PC-9 (cell line): ENCODE measurements at regions not wholly inside any gene's neighbourhood (a gene's known extent, or its start where the extent isn't known, plus 50 kb on each side); places are given as distances from the start of the nearest gene placed in this dataset.

ENCODE experiments used
- BruUV-seq: library from RNA; stranded (reverse); fragments of 400-500 nt; replicated peaks from 2 replicates; lab custom pipeline; 2021; lab: Mats Ljungman, UMichigan
- CTCF ChIA-PET: fragments of 300-600 bp; sonication (Branson Sonifier 250); formaldehyde crosslinking; loops from one replicate; lab custom pipeline; 2022; ENCODE audit warnings: antibody characterized with exemption; lab: Charles Lee
- POLR2A ChIA-PET: fragments of 300-600 bp; sonication (Branson Sonifier 250); formaldehyde crosslinking; loops from one replicate; lab custom pipeline; 2022; ENCODE audit warnings: antibody characterized with exemption; ENCODE audit not compliant: unreplicated experiment; lab: Charles Lee
- DNase-seq, 2 experiments: peaks; one replicate each; pipeline versions ENCODE4 v3.0.0 to v3.0.0-alpha.2; 2015 to 2022; ENCODE audit warnings: mixed read lengths in 1 of 2
- H2AFZ ChIP-seq: fragments of 200-600 bp; sonication (generic); 2 replicates; pipeline ENCODE4 v1.8.1; 2017; ENCODE audit warnings: antibody characterized with exemption
- H3F3A ChIP-seq: fragments of 200-600 bp; sonication (generic); 2 replicates; pipeline ENCODE4 v1.8.1; 2017; ENCODE audit warnings: antibody characterized with exemption, mild to moderate bottlenecking, low read depth; ENCODE audit not compliant: insufficient read depth
- H3K27ac ChIP-seq: fragments of 200-600 bp; sonication (generic); 2 replicates; pipeline ENCODE4 v1.6.1; 2016; ENCODE audit warnings: mixed run types
- H3K27me3 ChIP-seq: fragments of 200-600 bp; sonication (generic); 2 replicates; pipeline ENCODE4 v1.6.1; 2016; ENCODE audit warnings: low read depth, mixed run types; ENCODE audit not compliant: insufficient read depth
- H3K36me3 ChIP-seq: fragments of 200-600 bp; sonication (generic); 2 replicates; pipeline ENCODE4 v1.6.1; 2016; ENCODE audit warnings: low read depth, mixed run types
- H3K4me1 ChIP-seq: fragments of 200-600 bp; sonication (generic); replicated peaks from 2 replicates; pipeline ENCODE4 v1.6.1; 2016; ENCODE audit warnings: mixed run types; ENCODE audit not compliant: insufficient read depth
- H3K4me2 ChIP-seq: fragments of 200-600 bp; sonication (generic); 2 replicates; pipeline ENCODE4 v1.6.1; 2017; ENCODE audit warnings: mixed run types
- H3K4me3 ChIP-seq: fragments of 200-600 bp; sonication (generic); 2 replicates; pipeline ENCODE4 v1.6.1; 2016; ENCODE audit warnings: mixed run types
- H3K79me2 ChIP-seq: fragments of 200-600 bp; sonication (generic); 2 replicates; pipeline ENCODE4 v1.6.1; 2017; ENCODE audit warnings: low read depth, mixed run types
- H3K9me2 ChIP-seq: fragments of 200-600 bp; sonication (generic); 2 replicates; pipeline ENCODE4 v1.8.1; 2017; ENCODE audit warnings: mild to moderate bottlenecking; ENCODE audit not compliant: insufficient read depth
- H3K9me3 ChIP-seq: fragments of 200-600 bp; sonication (generic); 2 replicates; pipeline ENCODE4 v1.8.1; 2016; ENCODE audit warnings: low read depth; ENCODE audit not compliant: insufficient read depth
- H4K20me1 ChIP-seq: fragments of 200-600 bp; sonication (generic); 2 replicates; pipeline ENCODE4 v1.8.1; 2017; ENCODE audit not compliant: insufficient read depth
- CTCF ChIP-seq: fragments of 200-600 bp; sonication (generic); conservative IDR thresholded peaks from 2 replicates; pipeline ENCODE4 v1.6.1; 2017; ENCODE audit warnings: mixed run types, antibody characterized with exemption, mild to moderate bottlenecking, moderate library complexity
- EZH2 ChIP-seq: fragments of 200-600 bp; sonication (generic); IDR thresholded peaks from 2 replicates; pipeline ENCODE4 v1.8.0; 2017; ENCODE audit warnings: antibody characterized with exemption, low read depth
- intact Hi-C: fragments of 100-400 bp; cut with micrococcal nuclease; formaldehyde crosslinking; loops from one replicate; pipeline ENCODE4 v1.10.0; 2022; ENCODE audit not compliant: unreplicated experiment

GRCh38 chr6:101322921-101323320, 70.6 kb upstream of the GRIK2 start:
- no peak overlapping the region for H3K4me3 ChIP-seq
- TF ChIP-seq EZH2: no peak
- TF ChIP-seq CTCF: no peak
- H3K4me2 ChIP-seq: no peak overlapping the region
- no peaks in the 10 kb centered on the region for H3K79me2 ChIP-seq
- H3K27ac ChIP-seq: no peak overlapping the region
- no peaks in the 10 kb centered on the region for H3K9me2 ChIP-seq
- ChIA-PET CTCF (no interaction called here), POLR2A (no interaction called here)
- no peaks in the 10 kb centered on the region for H3K36me3 ChIP-seq
- no peaks in the 10 kb centered on the region for H3K9me3 ChIP-seq
- no peaks in the 10 kb centered on the region for H3K4me1 ChIP-seq
- H3F3A ChIP-seq: no peaks in the 10 kb centered on the region
- no peaks in the 10 kb centered on the region for H3K27me3 ChIP-seq
- no peaks in the 10 kb centered on the region for H4K20me1 ChIP-seq
- no peak overlapping the region for H2AFZ ChIP-seq
- DNase-seq: no peak
- no TSS peak for BruUV-seq
- intact Hi-C loops: no loop called here

GRCh38 chr6:101326411-101326810, 67.1 kb upstream of the GRIK2 start:
- no peak for DNase-seq
- BruUV-seq: no TSS peak
- H3K79me2 ChIP-seq: no peaks in the 10 kb centered on the region
- no peaks in the 10 kb centered on the region for H3K27me3 ChIP-seq
- intact Hi-C loops: no loop called here
- H3K4me3 ChIP-seq: no peak overlapping the region
- no peaks in the 10 kb centered on the region for H3K36me3 ChIP-seq
- no peak overlapping the region for H3K27ac ChIP-seq
- no peak overlapping the region for H3K4me2 ChIP-seq
- no peaks in the 10 kb centered on the region for H3K9me3 ChIP-seq
- no peaks in the 10 kb centered on the region for H3K4me1 ChIP-seq
- no peaks in the 10 kb centered on the region for H3K9me2 ChIP-seq
- H2AFZ ChIP-seq: no peak overlapping the region
- H3F3A ChIP-seq: no peaks in the 10 kb centered on the region; the same call in 1 of the 2 replicates
- TF ChIP-seq CTCF: no peak
- no peak for TF ChIP-seq EZH2
- CTCF ChIA-PET: no interaction called here
- H4K20me1 ChIP-seq: no peaks in the 10 kb centered on the region
- POLR2A ChIA-PET: no interaction called here

DNA sequence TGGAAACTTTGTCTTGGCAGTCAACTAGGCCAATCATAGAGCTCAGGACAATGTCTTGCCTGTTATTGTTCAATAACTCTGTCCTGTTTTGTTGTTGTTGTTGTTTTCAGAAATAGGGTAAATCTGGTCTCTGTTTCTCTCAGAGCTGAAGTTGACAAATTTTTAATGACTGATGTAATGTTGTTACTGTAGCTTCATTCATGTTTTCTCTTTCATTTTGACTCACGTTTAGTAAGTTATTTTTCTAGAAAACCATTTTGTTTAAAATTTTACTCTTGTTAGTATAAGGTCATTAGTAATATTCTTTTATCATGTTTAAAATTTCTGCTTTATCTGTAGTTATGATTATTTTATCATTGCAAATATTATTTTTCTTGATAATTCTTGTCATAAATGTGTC, 51.6 kb upstream of the GRIK2 start:
- no peaks in the 10 kb centered on the region for H3K79me2 ChIP-seq
- no peaks in the 10 kb centered on the region for H3F3A ChIP-seq
- CTCF ChIA-PET: no interaction called here
- no peak overlapping the region for H3K4me2 ChIP-seq
- no peaks in the 10 kb centered on the region for H3K4me1 ChIP-seq
- H3K27me3 ChIP-seq: no peaks in the 10 kb centered on the region
- no peaks in the 10 kb centered on the region for H3K36me3 ChIP-seq
- H3K4me3 ChIP-seq: no peak overlapping the region
- H3K9me3 ChIP-seq: no peaks in the 10 kb centered on the region
- no peaks in the 10 kb centered on the region for H3K9me2 ChIP-seq
- no peak overlapping the region for H2AFZ ChIP-seq
- no TSS peak for BruUV-seq
- intact Hi-C loops: no loop called here
- no peaks in the 10 kb centered on the region for H4K20me1 ChIP-seq
- TF ChIP-seq EZH2 (no peak), CTCF (no peak)
- DNase-seq: no peak
- no peak overlapping the region for H3K27ac ChIP-seq
- POLR2A ChIA-PET: no interaction called here
